Hepatocyte (in vitro differentiated cells): ENCODE measurements at regions not wholly inside any gene's neighbourhood (a gene's known extent, or its start where the extent isn't known, plus 50 kb on each side); places are given as distances from the start of the nearest gene placed in this dataset.

Source experiments
- CTCF ChIP-seq: fragments of 200-600 bp; sonication (generic); IDR thresholded peaks from 2 replicates; pipeline ENCODE4 v1.5.1; 2016; ENCODE audit warnings: antibody characterized with exemption, mild to moderate bottlenecking; ENCODE audit not compliant: poor library complexity
- EZH2 ChIP-seq: fragments of 200-600 bp; sonication (generic); IDR thresholded peaks from 2 replicates; pipeline ENCODE4 v1.6.1; 2016; ENCODE audit warnings: antibody characterized with exemption, mild to moderate bottlenecking, borderline replicate concordance

GRCh38 chr3:21120826-21121225, 630.2 kb downstream of the ZNF385D start:
- TF ChIP-seq CTCF, result no peak
- TF ChIP-seq EZH2, result no peak
